ENCODE measurements at regions not wholly inside any gene's neighbourhood (a gene's known extent, or its start where the extent isn't known, plus 50 kb on each side); places are given as distances from the start of the nearest gene placed in this dataset.

- ChIA-PET POLR2A (no interaction called here), CTCF (no interaction called here)
- no peak for FAIRE-seq
- no peak overlapping the region for H3K27ac ChIP-seq (ENCODE audit: insufficient read depth, low read depth, low read length)
- H2AFZ ChIP-seq (ENCODE audit: low read depth, low read length): no peak overlapping the region
- no peaks in the 10 kb centered on the region for H4K20me1 ChIP-seq (replicated peaks; ENCODE audit: control insufficient read depth, extremely low read depth, insufficient read depth, low read length)
- dilution Hi-C loops (cut with MboI; ENCODE audit: extremely low pct_ligation_motif_present, low sequenced_read_pairs): no loop called here
- no peaks in the 10 kb centered on the region for H3K4me1 ChIP-seq (ENCODE audit: control insufficient read depth, extremely low read depth, insufficient read depth, low read length)
- DNase-seq (ENCODE audit: low read depth, low spot score): no peak
- H3K9me1 ChIP-seq (replicated peaks; ENCODE audit: control insufficient read depth, extremely low read depth, insufficient read depth, low read length): no peaks in the 10 kb centered on the region
- H3K9me3 ChIP-seq (replicated peaks; ENCODE audit: control insufficient read depth, insufficient read depth, low read length): no peaks in the 10 kb centered on the region
- H3K9ac ChIP-seq (replicated peaks; ENCODE audit: extremely low read depth, insufficient read depth, low read length): no peak overlapping the region
- no TSS peak for BruUV-seq (replicated peaks)
- H3K79me2 ChIP-seq (ENCODE audit: control insufficient read depth, insufficient read depth, low read length): no peaks in the 10 kb centered on the region
- no peaks in the 10 kb centered on the region for H3K27me3 ChIP-seq (ENCODE audit: control insufficient read depth in 2 of 2, insufficient read depth in 2 of 2, low read length in 2 of 2)
- no peaks in the 10 kb centered on the region for H3K36me3 ChIP-seq (ENCODE audit: control insufficient read depth in 2 of 2, extremely low read depth in 1 of 2, insufficient read depth in 2 of 2, low read length in 2 of 2)
- intact Hi-C loops (cut with micrococcal nuclease): no loop called here
- H3K4me2 ChIP-seq (ENCODE audit: insufficient read depth, low read length): no peak overlapping the region
- TF ChIP-seq POLR2AphosphoS5 (IDR thresholded peaks at IDR 0.05; ENCODE audit: insufficient read depth, low read depth, low read length) (no peak), MAX (IDR thresholded peaks at IDR 0.05; ENCODE audit: insufficient read depth, insufficient read length) (no peak), EZH2 (IDR thresholded peaks at IDR 0.05; ENCODE audit: borderline replicate concordance, low read depth, low read length, severe bottlenecking) (no peak), JUN (IDR thresholded peaks at IDR 0.05; ENCODE audit: borderline replicate concordance, insufficient read depth, insufficient read length, low read depth) (no peak)
- TF ChIP-seq, protein P1, sequence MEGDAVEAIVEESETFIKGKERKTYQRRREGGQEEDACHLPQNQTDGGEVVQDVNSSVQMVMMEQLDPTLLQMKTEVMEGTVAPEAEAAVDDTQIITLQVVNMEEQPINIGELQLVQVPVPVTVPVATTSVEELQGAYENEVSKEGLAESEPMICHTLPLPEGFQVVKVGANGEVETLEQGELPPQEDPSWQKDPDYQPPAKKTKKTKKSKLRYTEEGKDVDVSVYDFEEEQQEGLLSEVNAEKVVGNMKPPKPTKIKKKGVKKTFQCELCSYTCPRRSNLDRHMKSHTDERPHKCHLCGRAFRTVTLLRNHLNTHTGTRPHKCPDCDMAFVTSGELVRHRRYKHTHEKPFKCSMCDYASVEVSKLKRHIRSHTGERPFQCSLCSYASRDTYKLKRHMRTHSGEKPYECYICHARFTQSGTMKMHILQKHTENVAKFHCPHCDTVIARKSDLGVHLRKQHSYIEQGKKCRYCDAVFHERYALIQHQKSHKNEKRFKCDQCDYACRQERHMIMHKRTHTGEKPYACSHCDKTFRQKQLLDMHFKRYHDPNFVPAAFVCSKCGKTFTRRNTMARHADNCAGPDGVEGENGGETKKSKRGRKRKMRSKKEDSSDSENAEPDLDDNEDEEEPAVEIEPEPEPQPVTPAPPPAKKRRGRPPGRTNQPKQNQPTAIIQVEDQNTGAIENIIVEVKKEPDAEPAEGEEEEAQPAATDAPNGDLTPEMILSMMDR (IDR thresholded peaks at IDR 0.05; ENCODE audit: extremely low read depth in 1 of 2, insufficient read depth in 1 of 2, low read depth in 1 of 2, low read length in 2 of 2): no peak
- H3K4me3 ChIP-seq (replicated peaks in 1 of 3; ENCODE audit: insufficient read depth in 1 of 3, low read depth in 1 of 3, low read length in 3 of 3): no peak overlapping the region
Observed at GRCh38 chr5:117615226-117615625, 1040.6 kb upstream of the SEMA6A start.

DNA sequence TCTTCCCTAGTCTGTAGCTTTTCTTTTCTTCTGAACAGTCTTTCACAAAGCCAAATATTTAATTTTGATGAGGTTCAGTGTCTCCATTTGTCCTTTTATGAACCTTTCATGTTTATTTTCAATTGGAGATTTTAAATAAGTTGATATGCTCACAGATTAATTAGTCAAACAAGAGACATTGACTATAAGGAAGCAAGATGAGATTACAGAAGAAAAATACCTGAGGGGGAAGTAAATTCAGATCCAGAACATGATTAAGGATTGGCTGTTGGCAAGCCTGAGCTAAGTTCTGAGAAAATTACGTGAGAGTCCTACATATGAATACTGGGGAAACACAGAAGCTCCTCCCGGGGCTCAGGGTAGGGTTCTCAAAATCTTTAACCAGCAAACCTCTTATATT lies 1039.8 kb upstream of the SEMA6A start:
- H3K4me3 ChIP-seq (replicated peaks in 1 of 3; ENCODE audit: insufficient read depth in 1 of 3, low read depth in 1 of 3, low read length in 3 of 3): no peak overlapping the region
- H3K4me2 ChIP-seq (ENCODE audit: insufficient read depth, low read length): no peak overlapping the region
- no peak overlapping the region for H2AFZ ChIP-seq (ENCODE audit: low read depth, low read length)
- H3K9me1 ChIP-seq (replicated peaks; ENCODE audit: control insufficient read depth, extremely low read depth, insufficient read depth, low read length): no peaks in the 10 kb centered on the region
- TF ChIP-seq, protein P1 (IDR thresholded peaks at IDR 0.05; ENCODE audit: extremely low read depth in 1 of 2, insufficient read depth in 1 of 2, low read depth in 1 of 2, low read length in 2 of 2): no peak
- TF ChIP-seq GATA2 (IDR thresholded peaks at IDR 0.05; ENCODE audit: insufficient read depth, insufficient read length, low read depth, low read length) (no peak), JUN (IDR thresholded peaks at IDR 0.05; ENCODE audit: borderline replicate concordance, insufficient read depth, insufficient read length, low read depth) (no peak), MAX (IDR thresholded peaks at IDR 0.05; ENCODE audit: insufficient read depth, insufficient read length) (no peak), FOS (IDR thresholded peaks at IDR 0.05; ENCODE audit: borderline replicate concordance, insufficient read depth, low read length) (no peak), POLR2AphosphoS5 (IDR thresholded peaks at IDR 0.05; ENCODE audit: insufficient read depth, low read depth, low read length) (no peak), POLR2A (IDR thresholded peaks at IDR 0.05; ENCODE audit: low read depth, low read length) (no peak), EZH2 (IDR thresholded peaks at IDR 0.05; ENCODE audit: borderline replicate concordance, low read depth, low read length, severe bottlenecking) (no peak), MYC (IDR thresholded peaks at IDR 0.05; ENCODE audit: low read depth, low read length) (no peak)
- CTCF ChIA-PET: no interaction called here
- H4K20me1 ChIP-seq (replicated peaks; ENCODE audit: control insufficient read depth, extremely low read depth, insufficient read depth, low read length): no peaks in the 10 kb centered on the region
- no peak overlapping the region for H3K9ac ChIP-seq (replicated peaks; ENCODE audit: extremely low read depth, insufficient read depth, low read length)
- DNase-seq (ENCODE audit: low read depth, low spot score) (no peak), FAIRE-seq (no peak)
- POLR2A ChIA-PET: no interaction called here
- H3K27me3 ChIP-seq (ENCODE audit: control insufficient read depth in 2 of 2, insufficient read depth in 2 of 2, low read length in 2 of 2): no peaks in the 10 kb centered on the region
- BruUV-seq (replicated peaks): no TSS peak
- H3K4me1 ChIP-seq (ENCODE audit: control insufficient read depth, extremely low read depth, insufficient read depth, low read length): no peaks in the 10 kb centered on the region
- no peaks in the 10 kb centered on the region for H3K79me2 ChIP-seq (ENCODE audit: control insufficient read depth, insufficient read depth, low read length)
- dilution Hi-C loops (cut with MboI; ENCODE audit: extremely low pct_ligation_motif_present, low sequenced_read_pairs): no loop called here
- H3K36me3 ChIP-seq (ENCODE audit: control insufficient read depth in 2 of 2, extremely low read depth in 1 of 2, insufficient read depth in 2 of 2, low read length in 2 of 2): no peaks in the 10 kb centered on the region
- H3K27ac ChIP-seq (ENCODE audit: insufficient read depth, low read depth, low read length): no peak overlapping the region
- H3K9me3 ChIP-seq (replicated peaks; ENCODE audit: control insufficient read depth, insufficient read depth, low read length): no peaks in the 10 kb centered on the region
- intact Hi-C loops (cut with micrococcal nuclease): no loop called here
